SK-N-SH treated with all-trans-retinoic acid at 6 μM for 48 hours (cell line): ENCODE measurements at regions not wholly inside any gene's neighbourhood (a gene's known extent, or its start where the extent isn't known, plus 50 kb on each side); places are given as distances from the start of the nearest gene placed in this dataset.

Experiments used
- ARNTL ChIP-seq: fragments of 450-650 bp; formaldehyde crosslinking; IDR thresholded peaks from 2 replicates; pipeline ENCODE4 v1.5.0; 2020; ENCODE audit warnings: low read depth, mild to moderate bottlenecking, moderate library complexity, borderline replicate concordance
- BACH2 ChIP-seq: fragments of 250-450 bp; sonication (Bioruptor Pico); IDR thresholded peaks from 2 replicates; pipeline ENCODE4 v1.9.0; 2021; ENCODE audit warnings: mild to moderate bottlenecking, borderline replicate concordance
- GLIS3 ChIP-seq: fragments of 250-450 bp; sonication (Bioruptor Pico); IDR thresholded peaks from 2 replicates; pipeline ENCODE4 v1.5.0; 2020; ENCODE audit warnings: mild to moderate bottlenecking, moderate library complexity
- PPARA ChIP-seq: fragments of 250-450 bp; sonication (Bioruptor Pico); IDR thresholded peaks from 2 replicates; pipeline ENCODE4 v1.5.0; 2020; ENCODE audit warnings: mild to moderate bottlenecking, borderline replicate concordance
- RARB ChIP-seq: fragments of 250-450 bp; sonication (Bioruptor Pico); IDR thresholded peaks from 2 replicates; pipeline ENCODE4 v1.8.0; 2021; ENCODE audit warnings: mild to moderate bottlenecking, moderate library complexity
- TOX ChIP-seq: fragments of 250-450 bp; sonication (Bioruptor Pico); IDR thresholded peaks from 2 replicates; pipeline ENCODE4 v1.8.0; 2021; ENCODE audit warnings: mild to moderate bottlenecking, moderate library complexity, borderline replicate concordance
- ZNF565 ChIP-seq: fragments of 450-650 bp; formaldehyde crosslinking; conservative IDR thresholded peaks from 2 replicates; pipeline ENCODE4 v1.5.0; 2020; ENCODE audit warnings: low read depth, mild to moderate bottlenecking, moderate library complexity
- ZNF70 ChIP-seq: fragments of 450-650 bp; formaldehyde crosslinking; IDR thresholded peaks from 2 replicates; pipeline ENCODE4 v1.5.0; 2020; ENCODE audit warnings: mild to moderate bottlenecking, moderate library complexity
- TF ChIP-seq, protein P1 (sequence below): fragments of 250-450 bp; sonication (Bioruptor Pico); IDR thresholded peaks from 2 replicates; pipeline ENCODE4 v1.5.1; 2021; ENCODE audit warnings: mild to moderate bottlenecking, moderate library complexity
- TF ChIP-seq, protein P2 (sequence below): fragments of 250-450 bp; sonication (Bioruptor Pico); IDR thresholded peaks from 2 replicates; pipeline ENCODE4 v1.5.1; 2020; ENCODE audit warnings: low read depth, mild to moderate bottlenecking, moderate library complexity
- TF ChIP-seq, protein P3 (sequence below): fragments of 250-450 bp; sonication (Bioruptor Pico); IDR thresholded peaks from 2 replicates; pipeline ENCODE4 v1.8.0; 2020; ENCODE audit warnings: mild to moderate bottlenecking, moderate library complexity, borderline replicate concordance

DNA sequence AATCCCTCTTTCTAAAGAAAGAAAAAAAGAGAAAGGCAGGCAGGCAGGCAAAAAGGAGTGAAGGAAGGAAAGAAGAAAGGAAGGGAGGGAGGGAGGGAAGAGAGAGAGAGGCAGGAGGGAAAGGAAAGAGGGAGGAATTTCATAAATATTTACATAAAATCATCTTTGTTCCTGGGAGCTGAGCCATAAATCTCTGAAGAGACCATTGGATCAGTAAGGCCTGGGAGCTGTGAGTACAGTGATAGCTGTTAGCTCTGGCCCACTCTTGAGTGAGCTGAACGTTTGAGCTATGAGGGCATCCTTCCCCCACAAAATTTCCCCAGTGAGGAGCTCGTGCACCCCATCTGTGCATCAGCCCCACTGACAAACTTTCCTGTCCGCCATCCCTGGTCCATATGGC, 224.0 kb downstream of the SOD2 start:
- TF ChIP-seq, protein P1, sequence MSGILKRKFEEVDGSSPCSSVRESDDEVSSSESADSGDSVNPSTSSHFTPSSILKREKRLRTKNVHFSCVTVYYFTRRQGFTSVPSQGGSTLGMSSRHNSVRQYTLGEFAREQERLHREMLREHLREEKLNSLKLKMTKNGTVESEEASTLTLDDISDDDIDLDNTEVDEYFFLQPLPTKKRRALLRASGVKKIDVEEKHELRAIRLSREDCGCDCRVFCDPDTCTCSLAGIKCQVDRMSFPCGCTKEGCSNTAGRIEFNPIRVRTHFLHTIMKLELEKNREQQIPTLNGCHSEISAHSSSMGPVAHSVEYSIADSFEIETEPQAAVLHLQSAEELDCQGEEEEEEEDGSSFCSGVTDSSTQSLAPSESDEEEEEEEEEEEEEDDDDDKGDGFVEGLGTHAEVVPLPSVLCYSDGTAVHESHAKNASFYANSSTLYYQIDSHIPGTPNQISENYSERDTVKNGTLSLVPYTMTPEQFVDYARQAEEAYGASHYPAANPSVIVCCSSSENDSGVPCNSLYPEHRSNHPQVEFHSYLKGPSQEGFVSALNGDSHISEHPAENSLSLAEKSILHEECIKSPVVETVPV (CRISPR knock-in tag), result no peak
- TF ChIP-seq TOX (CRISPR knock-in tag), result no peak
- no peak for TF ChIP-seq ARNTL
- TF ChIP-seq ZNF565 (CRISPR knock-in tag), result no peak
- TF ChIP-seq, protein P2, sequence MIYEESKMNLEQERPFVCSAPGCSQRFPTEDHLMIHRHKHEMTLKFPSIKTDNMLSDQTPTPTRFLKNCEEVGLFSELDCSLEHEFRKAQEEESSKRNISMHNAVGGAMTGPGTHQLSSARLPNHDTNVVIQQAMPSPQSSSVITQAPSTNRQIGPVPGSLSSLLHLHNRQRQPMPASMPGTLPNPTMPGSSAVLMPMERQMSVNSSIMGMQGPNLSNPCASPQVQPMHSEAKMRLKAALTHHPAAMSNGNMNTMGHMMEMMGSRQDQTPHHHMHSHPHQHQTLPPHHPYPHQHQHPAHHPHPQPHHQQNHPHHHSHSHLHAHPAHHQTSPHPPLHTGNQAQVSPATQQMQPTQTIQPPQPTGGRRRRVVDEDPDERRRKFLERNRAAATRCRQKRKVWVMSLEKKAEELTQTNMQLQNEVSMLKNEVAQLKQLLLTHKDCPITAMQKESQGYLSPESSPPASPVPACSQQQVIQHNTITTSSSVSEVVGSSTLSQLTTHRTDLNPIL (CRISPR knock-in tag), result no peak
- TF ChIP-seq RARB, result no peak
- TF ChIP-seq, protein P3, sequence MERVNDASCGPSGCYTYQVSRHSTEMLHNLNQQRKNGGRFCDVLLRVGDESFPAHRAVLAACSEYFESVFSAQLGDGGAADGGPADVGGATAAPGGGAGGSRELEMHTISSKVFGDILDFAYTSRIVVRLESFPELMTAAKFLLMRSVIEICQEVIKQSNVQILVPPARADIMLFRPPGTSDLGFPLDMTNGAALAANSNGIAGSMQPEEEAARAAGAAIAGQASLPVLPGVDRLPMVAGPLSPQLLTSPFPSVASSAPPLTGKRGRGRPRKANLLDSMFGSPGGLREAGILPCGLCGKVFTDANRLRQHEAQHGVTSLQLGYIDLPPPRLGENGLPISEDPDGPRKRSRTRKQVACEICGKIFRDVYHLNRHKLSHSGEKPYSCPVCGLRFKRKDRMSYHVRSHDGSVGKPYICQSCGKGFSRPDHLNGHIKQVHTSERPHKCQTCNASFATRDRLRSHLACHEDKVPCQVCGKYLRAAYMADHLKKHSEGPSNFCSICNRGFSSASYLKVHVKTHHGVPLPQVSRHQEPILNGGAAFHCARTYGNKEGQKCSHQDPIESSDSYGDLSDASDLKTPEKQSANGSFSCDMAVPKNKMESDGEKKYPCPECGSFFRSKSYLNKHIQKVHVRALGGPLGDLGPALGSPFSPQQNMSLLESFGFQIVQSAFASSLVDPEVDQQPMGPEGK (CRISPR knock-in tag), result no peak
- no peak for TF ChIP-seq ZNF70
- no peak for TF ChIP-seq BACH2
- TF ChIP-seq PPARA (CRISPR knock-in tag), result no peak
- TF ChIP-seq GLIS3 (CRISPR knock-in tag), result no peak
